Epithelial cell of prostate (primary cell): ENCODE measurements at regions not wholly inside any gene's neighbourhood (a gene's known extent, or its start where the extent isn't known, plus 50 kb on each side); places are given as distances from the start of the nearest gene placed in this dataset.

Experiments used
- DNase-seq: peaks from one replicate; pipeline ENCODE4 v3.0.0-alpha.2; 2011; ENCODE audit warnings: low read depth, low spot score
- H3K27ac ChIP-seq: fragments of 450-650 bp; 2 replicates; pipeline ENCODE4 v1.5.1; 2017; ENCODE audit warnings: mild to moderate bottlenecking

- DNase-seq: no peak
- no peak overlapping the region for H3K27ac ChIP-seq
Measured at GRCh38 chr20:60402189-60403058, 444.2 kb downstream of the CDH26 start.

GRCh38 chr20:60403105-60403741 lies 445.0 kb downstream of the CDH26 start:
- no peak overlapping the region for H3K27ac ChIP-seq
- DNase-seq: no peak

DNA sequence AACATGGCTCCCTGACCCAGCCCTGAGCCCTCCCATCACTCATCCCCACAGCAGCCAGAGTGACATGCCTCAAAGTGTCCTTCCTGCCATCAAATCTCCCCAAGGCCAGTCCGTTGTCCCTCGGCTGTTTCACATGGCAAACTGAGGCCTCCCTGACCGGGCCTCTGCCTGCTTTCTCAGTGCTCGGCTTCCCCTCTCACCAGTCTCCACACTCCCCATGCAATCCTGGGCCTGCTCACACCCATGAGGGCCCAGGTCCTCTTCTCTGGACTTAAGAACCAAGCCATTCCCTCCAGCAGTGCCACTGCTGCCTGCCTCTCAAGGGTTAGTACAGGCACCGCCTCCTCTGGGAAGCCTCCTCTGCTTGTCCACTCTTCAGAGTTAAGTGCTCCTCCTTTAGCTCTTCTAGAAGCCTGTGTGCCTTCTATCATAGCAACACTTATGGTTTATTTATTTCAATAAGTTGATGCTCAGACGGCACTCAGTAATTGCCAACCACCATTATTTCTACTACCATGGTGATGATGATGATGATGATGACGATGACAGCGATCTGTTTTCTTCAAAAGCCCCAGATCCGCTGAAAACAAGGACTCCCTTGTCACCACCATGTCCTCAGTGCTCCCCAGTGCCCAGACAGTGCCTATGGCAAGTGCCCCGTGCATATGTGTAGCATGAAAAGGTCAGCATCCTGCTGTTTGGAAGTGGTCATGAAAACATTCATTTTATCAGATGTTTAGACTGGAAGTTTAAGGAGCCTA lies 449.0 kb downstream of the CDH26 start:
- DNase-seq: no peak
- H3K27ac ChIP-seq: no peak overlapping the region

DNA sequence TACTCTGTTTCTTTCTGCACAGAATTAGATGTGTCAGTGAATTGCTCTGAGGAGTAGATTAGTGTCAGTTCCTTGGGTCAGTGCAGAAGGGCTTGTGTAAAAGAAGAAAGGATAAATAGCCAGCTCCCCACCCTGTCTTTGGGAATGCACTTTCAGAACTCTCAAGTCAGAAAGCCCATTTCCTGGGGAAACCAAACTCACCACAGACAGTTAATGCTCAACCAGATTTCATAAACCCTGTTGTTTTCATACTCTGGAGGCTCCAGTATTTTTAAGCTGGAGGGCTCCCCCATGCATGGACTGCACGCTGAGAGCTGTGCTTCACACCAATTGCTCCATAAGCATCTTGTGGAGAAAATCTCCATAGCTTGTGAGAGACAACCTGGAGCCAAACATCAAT lies 449.7 kb downstream of the CDH26 start:
- DNase-seq: no peak
- no peak overlapping the region for H3K27ac ChIP-seq

GRCh38 chr20:60408435-60408834 lies 450.2 kb downstream of the CDH26 start:
- no peak overlapping the region for H3K27ac ChIP-seq
- no peak for DNase-seq

DNA sequence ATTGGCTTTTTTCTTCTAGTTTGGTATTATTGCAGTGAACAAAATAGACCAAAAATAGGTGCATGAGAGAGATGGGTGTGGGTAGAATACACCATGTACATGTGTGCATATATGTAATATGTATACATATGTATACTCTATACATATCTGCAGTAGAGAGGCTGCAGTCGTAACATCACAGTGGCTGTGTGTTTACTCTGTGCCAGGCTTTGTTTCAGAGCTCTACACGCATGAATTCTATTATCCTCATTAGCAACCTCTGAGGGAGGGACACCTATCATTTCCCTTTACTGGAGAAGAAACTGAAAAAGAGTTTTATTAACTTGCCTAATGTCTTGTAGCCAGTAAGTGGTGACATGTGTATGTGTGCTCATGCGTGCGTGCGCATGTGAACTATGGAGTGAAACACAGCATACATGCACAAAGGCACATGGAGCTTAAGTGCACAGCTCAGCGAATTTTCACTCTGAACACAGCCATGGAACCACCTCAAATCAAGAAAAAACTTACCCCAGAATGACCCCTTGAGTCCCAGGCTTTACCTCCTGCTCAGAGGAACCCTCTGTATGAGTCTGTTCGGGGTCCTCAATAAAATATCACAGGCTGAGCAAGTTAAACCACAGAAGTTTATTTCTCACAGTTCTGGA lies 452.5 kb downstream of the CDH26 start:
- no peak for DNase-seq
- no peak overlapping the region for H3K27ac ChIP-seq

DNA sequence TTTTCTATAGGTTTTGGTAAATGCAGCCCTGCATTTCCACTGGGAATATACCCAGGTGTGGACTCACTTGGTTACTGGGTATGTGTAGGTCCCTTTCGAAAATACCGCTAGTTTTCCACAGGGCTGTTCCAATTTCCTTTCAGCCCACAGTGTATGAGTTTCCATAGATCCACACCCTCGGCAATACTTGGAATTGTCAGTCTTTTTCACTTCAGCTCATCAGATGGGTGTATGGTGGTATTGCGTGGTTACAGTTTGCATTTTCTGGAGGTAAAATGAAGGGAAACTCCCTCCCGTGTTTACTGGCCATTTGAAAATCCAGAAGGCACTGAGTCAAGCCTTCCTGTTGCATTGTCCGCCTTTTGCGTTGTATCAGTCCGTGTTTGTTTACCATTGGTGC lies 453.6 kb downstream of the CDH26 start:
- no peak overlapping the region for H3K27ac ChIP-seq
- no peak for DNase-seq

- no peak overlapping the region for H3K27ac ChIP-seq
- no peak for DNase-seq
Measured at GRCh38 chr20:60420676-60421229, 462.5 kb downstream of the CDH26 start.

DNA sequence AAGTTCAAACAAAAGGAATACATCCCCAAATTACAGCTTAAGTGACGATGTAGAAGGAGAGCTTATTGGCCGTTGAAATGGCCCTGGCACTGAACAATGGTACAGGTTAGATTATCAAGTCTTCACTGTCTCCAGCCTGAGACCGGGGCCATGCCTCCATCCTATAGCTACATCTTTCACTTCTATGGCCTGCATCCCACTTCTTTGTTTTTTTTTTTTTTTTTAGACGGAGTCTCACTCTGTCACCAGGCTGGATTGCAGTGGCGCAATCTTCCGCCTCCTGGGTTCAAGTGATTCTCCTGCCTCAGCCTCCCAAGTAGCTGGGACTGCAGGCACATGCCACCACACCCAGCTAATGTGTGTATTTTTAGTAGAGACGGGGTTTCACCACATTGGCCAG lies 464.6 kb downstream of the CDH26 start:
- no peak for DNase-seq
- no peak overlapping the region for H3K27ac ChIP-seq

GRCh38 chr20:60424267-60424902 lies 466.2 kb downstream of the CDH26 start:
- no peak overlapping the region for H3K27ac ChIP-seq
- no peak for DNase-seq

- no peak overlapping the region for H3K27ac ChIP-seq
- no peak for DNase-seq
Measured at GRCh38 chr20:60427516-60427915, 469.3 kb downstream of the CDH26 start.

GRCh38 chr20:60428651-60429050 lies 470.4 kb downstream of the CDH26 start:
- no peak for DNase-seq
- no peak overlapping the region for H3K27ac ChIP-seq

GRCh38 chr20:60430516-60431001 lies 472.3 kb downstream of the CDH26 start:
- no peak overlapping the region for H3K27ac ChIP-seq
- no peak for DNase-seq

DNA sequence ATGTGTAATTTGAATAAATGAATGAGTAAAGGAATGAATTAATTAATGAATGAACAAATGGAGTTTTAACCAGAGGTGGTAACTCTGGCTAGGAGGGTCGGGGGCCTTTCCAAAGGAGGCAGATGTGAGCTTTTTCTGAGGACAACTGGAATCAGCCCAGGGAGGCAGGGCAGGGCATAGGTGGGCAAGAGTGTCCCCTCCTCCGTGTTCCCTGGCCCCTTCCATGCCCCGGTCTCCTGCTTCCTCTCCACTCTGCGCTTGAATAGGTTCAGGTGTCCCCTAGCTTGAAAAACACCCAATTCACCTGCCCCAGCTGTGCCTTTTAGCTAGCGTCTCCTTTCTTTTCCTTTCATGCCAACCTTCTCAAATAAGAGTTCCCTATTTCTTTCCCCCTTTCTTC lies 473.1 kb downstream of the CDH26 start:
- no peak overlapping the region for H3K27ac ChIP-seq
- no peak for DNase-seq

- no peak for DNase-seq
- no peak overlapping the region for H3K27ac ChIP-seq
Measured at GRCh38 chr20:60437418-60437817, 479.2 kb downstream of the CDH26 start.

DNA sequence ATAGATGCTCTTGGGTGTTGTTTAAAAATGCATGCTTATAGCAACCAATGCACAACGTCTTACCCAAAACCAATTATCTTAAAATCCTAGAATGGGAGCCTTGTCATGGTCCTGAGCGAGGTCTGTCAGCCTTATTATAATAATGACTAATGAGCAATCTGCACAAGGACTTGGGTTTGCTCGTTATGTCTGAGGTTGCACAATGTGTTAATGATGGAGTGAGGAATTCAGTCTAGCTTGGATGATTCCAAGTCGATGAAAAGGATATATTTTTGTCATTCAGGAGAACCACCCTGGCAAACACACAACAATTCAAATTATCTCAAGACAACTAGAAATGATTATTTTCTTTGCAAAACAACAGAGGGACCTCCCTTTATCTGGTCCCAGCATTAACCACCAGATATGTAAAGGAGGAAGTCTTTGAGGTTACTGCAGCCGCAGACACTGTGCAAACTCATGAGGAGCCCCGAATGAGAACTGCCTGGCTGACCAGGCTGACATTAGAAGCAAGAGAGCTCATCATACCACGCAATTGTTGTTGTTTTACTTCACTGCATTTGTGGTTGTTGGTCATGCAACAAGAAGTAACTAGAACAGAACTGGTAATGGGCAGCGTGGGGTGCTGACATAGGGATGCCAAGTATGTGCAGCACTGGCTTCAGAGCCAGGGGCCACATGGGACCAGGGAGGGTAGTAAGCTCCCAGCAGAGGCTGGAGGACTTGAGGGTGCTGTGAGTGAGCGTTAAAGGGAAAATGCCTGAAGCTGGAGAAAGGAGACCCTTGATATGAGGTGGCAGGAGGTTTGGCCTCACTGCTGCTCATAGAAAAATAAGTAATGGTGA lies 488.3 kb downstream of the CDH26 start:
- no peak for DNase-seq
- H3K27ac ChIP-seq: no peak overlapping the region

DNA sequence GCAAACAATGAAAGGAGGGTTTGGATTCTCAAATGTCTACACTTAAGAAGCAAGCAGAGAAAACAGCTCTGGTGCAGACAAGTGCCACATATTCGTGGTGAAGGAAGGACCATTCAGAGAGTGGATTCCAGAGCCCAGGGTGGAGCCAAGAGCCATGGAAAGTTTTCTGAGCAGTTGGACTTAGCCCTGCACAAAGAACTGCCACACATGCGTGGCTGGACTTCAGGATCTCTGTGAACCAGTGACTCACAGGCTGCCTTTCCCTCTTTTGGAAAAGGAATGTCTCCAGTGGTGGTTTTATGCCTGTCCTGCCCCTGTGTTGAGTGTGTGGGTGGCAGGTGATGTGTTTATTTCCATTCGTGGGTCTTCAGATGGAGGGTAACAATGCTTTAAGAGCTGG lies 489.5 kb downstream of the CDH26 start:
- H3K27ac ChIP-seq: no peak overlapping the region

GRCh38 chr20:60453388-60454246 lies 495.4 kb downstream of the CDH26 start:
- DNase-seq: no peak

More for the DNA sequence above, 489.5 kb downstream of the CDH26 start:
- no peak for DNase-seq

More at GRCh38 chr20:60453388-60454246, 495.4 kb downstream of the CDH26 start:
- H3K27ac ChIP-seq: no peak overlapping the region
